ENCODE measurements at regions not wholly inside any gene's neighbourhood (a gene's known extent, or its start where the extent isn't known, plus 50 kb on each side); places are given as distances from the start of the nearest gene placed in this dataset.

DNA sequence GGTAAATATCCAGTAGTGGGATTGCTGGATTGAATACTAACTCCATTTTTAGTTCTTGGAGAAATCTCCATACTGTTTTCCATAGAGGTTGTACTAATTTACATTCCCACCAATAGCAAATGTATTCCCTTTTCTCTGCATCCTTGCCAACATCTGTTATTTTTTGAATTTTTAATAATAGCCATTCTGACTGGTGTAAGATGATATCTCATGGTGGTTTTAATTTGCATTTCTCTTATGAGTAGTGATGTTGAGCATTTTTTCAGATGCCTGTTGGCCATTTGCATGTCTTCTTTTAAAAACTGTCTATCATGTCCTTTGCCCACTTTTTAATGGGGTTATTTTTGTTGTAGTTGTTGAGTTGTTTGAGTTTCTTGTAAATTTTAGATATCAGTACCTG, 253.2 kb downstream of the HAO1 start:
- TF ChIP-seq POLR2AphosphoS5 (IDR thresholded peaks at IDR 0.05; ENCODE audit: low read depth, low read length): no peak
- TF ChIP-seq POLR2A (IDR thresholded peaks at IDR 0.05; ENCODE audit: low read depth, low read length): no peak

All from GM12891 (cell line).